HT-29 (cell line): ENCODE measurements at regions not wholly inside any gene's neighbourhood (a gene's known extent, or its start where the extent isn't known, plus 50 kb on each side); places are given as distances from the start of the nearest gene placed in this dataset.
A peak's percentile ranks its signal among the peaks of the same experiment; 100 is the strongest.

Experiments used
- DNase-seq: peaks from one replicate; pipeline ENCODE4 v3.0.0-alpha.2; 2015; ENCODE audit warnings: low spot score

GRCh38 chr9:20199111-20199510, 410.3 kb upstream of the SLC24A2 start:
- DNase-seq, result no peak

- DNase-seq, result peak; percentile 76
These were observed 409.3 kb upstream of the SLC24A2 start for GRCh38 chr9:20197976-20198685.

GRCh38 chr9:20191228-20191840, 402.5 kb upstream of the SLC24A2 start:
- DNase-seq, result peak; percentile 44

GRCh38 chr9:20189871-20190270, 401.0 kb upstream of the SLC24A2 start:
- DNase-seq, result no peak

- DNase-seq, result no peak
These were observed 400.0 kb upstream of the SLC24A2 start for GRCh38 chr9:20188616-20189369.

GRCh38 chr9:20187318-20187717, 398.5 kb upstream of the SLC24A2 start:
- DNase-seq, result no peak

- no peak for DNase-seq
These were observed 398.0 kb upstream of the SLC24A2 start for GRCh38 chr9:20186823-20187222.

- DNase-seq, result no peak
These were observed 397.4 kb upstream of the SLC24A2 start for GRCh38 chr9:20186231-20186630.

GRCh38 chr9:20184541-20184940, 395.7 kb upstream of the SLC24A2 start:
- DNase-seq, result no peak

GRCh38 chr9:20178679-20179078, 389.8 kb upstream of the SLC24A2 start:
- no peak for DNase-seq

GRCh38 chr9:20178197-20178596, 389.4 kb upstream of the SLC24A2 start:
- DNase-seq, result no peak

GRCh38 chr9:20170122-20170521, 381.3 kb upstream of the SLC24A2 start:
- DNase-seq, result no peak

- no peak for DNase-seq
These were observed 363.4 kb upstream of the SLC24A2 start for GRCh38 chr9:20152151-20152725.

GRCh38 chr9:20148416-20148815, 359.6 kb upstream of the SLC24A2 start:
- DNase-seq, result no peak

- DNase-seq, result no peak
These were observed 355.4 kb upstream of the SLC24A2 start for GRCh38 chr9:20144197-20144596.

GRCh38 chr9:20139763-20140290, 351.0 kb upstream of the SLC24A2 start:
- no peak for DNase-seq

- DNase-seq, result no peak
These were observed 350.0 kb upstream of the SLC24A2 start for GRCh38 chr9:20138841-20139240.

- no peak for DNase-seq
These were observed 349.3 kb upstream of the SLC24A2 start for GRCh38 chr9:20138116-20138515.

GRCh38 chr9:20137425-20137824, 348.6 kb upstream of the SLC24A2 start:
- no peak for DNase-seq

GRCh38 chr9:20135119-20135697, 346.4 kb upstream of the SLC24A2 start:
- DNase-seq, result no peak

- no peak for DNase-seq
These were observed 336.9 kb upstream of the SLC24A2 start for GRCh38 chr9:20125727-20126126.

GRCh38 chr9:20119566-20119965, 330.7 kb upstream of the SLC24A2 start:
- no peak for DNase-seq
